ENCODE measurements at regions not wholly inside any gene's neighbourhood (a gene's known extent, or its start where the extent isn't known, plus 50 kb on each side); places are given as distances from the start of the nearest gene placed in this dataset.

DNA sequence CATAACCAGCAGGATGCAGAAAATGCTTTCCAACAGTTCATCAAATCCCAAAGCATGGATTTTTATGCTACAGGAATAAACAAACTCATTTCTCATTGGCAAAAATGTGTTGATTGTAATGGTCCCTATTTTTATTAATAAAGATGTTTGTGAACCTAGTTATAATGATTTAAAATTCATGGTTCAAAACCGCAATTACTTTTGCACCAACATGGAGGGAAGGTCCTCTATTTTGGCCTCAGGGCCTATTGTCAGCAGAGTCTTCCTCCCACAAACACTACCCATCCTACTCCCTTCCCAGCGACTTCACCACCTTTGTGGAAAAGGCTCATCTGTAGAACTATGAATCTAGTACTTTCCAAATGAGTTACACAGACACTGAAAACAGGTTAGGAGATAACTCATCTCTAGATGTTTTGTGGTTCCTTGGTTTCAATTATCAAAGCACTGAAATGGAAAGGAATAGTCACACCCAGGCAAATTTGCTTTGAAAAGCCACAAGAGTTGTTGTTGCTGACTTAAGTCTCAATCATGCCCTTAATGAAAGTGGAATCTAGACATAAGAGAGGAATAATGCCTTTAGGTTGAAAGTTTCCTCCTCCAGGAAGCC, 59.4 kb upstream of the FRMD4A start:
- DNase-seq (ENCODE audit: low spot score), result no peak

DNA sequence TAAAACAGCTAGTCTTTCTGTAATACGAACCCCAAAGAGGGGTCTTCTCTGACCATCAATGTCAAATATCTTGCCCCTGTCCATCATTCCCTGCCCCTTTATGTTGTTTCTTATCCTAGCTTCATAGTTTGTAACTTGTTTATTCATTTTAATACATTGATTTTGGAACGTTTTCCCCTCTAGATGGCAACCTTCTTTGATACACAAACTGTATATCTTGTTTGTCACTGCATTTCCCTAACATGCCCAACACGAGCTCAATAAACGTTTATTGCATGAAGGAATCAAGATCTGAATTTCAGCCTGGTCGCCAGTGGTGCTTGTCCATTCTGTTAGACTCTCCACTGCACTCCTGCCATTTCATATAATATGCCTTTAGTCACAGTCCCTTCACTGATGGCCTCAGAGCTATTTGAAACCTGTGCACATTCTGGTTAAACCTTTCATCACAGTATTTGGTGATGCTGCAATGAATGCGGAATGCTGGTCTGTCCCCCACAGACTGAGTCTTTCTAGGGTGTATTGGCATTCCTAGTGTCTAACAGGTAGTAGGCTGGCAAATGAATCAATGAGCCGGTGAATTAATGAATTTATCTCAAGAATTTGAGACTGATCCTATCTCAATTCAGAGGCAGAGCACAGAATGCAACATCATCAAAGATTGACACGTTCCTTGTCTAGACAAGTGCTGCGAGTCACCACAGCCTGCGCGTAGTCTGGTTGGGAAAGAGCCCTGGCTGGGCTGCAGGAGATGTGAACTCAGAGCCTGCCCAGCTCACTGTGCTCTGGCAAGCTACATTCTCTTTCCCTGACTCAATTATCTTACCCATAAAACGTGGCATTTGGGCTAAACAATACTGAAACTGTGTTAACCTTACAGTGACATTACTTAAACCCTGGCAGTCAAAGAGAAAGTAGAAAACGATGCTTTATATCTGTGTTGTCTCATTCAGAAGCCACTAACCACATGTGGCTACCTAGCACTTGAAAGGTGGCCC, 55.2 kb upstream of the FRMD4A start:
- peak; percentile 55 for DNase-seq (ENCODE audit: low spot score)

DNA sequence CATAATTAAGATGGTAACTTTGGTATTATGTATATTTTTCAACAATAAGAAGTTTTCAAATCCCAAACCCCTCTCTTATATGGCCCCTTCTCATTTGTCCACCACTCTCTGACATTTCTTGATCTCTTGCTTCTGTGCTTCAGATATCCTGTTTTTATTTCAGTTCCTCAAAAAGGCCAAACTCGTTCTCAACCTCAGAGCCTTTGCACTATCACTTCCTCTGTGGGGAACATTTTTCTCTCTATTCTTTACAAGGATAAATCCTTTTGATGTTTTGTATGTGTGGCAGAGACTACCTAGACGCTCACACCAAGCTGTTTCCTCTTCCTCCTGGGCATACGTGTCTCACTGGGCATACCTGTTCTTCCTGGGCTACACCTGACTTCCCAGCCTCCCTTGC, 54.2 kb upstream of the FRMD4A start:
- no peak for DNase-seq (ENCODE audit: low spot score)

DNA sequence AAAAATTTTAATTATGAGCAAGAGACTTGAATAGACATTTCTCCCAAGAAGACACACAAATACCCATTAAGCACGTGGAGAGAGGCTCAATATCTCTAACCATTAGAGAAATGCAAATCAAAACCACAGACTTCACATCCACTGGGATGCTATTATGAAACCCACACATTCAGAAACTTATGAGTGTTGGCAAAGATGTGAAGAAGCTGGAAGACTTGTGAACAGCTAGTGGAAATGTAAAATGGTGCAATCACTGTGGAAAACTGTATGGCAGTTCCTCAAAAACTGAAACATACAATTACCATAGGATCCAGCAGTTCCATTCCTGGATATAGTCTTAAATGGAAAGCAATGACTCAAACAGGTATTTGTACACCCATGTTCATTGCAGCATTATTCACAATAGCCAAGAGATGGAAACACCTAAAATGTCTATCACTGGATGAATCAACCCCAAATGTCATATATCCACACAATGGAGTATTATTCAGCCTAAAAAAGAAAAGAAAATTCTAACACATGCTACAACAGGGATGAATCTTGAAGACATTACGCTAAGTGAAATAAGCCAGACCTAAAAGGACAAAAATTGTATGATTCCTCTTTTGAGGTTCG, 53.5 kb upstream of the FRMD4A start:
- no peak for DNase-seq (ENCODE audit: low spot score)

DNA sequence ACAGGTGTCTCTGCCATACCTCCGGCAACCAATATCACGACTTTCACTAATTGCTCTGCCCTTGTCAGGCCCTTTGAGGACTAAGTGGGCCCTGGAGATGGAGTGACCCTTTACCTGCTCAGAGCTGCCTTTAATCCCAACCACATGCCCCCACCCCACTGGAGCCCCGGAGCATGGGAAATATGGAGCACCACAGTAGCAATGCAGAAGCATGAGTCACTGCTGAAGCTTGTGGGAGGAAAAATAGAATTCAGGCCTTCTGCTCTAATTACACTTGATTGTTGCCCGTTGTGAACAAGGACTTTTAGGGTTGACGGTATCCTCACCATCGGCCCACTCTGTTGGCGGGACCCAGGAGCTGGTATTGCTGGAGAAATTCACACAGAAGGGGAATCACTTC, 52.5 kb upstream of the FRMD4A start:
- no peak for DNase-seq (ENCODE audit: low spot score)

DNA sequence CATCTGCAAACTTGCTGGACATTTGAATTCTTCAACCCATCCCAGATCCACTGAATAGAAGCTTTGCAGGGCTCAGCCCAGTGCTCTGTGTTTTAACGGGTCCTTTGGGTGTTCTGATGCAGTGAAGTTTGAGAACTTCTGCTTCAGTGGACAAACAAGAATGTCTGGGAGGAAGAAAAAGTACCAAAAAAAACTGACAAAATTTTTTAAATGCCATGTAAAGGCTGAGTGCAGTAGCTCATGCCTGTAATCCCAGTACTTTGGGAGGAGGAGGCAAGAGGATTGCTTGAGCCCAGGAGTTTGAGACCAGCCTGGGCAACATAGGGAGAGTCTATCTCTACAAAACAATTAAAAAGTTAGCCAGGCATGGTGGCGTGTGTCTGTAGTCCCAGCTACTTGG, 51.8 kb upstream of the FRMD4A start:
- no peak for DNase-seq (ENCODE audit: low spot score)

DNA sequence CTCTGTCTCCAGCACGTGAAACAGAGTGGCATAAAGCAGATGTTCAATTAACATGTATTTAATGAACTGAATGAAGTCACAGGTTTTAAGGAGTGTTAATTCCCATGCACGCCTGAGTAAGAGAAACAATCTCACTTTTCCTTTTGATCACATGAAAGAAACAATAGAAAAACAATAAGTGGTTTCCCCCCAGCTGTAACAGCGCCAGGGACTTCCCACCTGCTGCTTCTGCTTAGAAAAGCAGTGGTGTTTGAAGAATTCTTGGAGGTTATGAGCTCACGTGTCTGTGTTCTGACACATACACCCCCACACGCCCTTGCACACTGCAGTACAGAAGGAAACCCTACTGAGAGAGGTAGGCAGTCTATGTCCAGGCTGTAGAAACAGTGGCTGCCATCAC, 51.3 kb upstream of the FRMD4A start:
- DNase-seq (ENCODE audit: low spot score), result no peak

DNA sequence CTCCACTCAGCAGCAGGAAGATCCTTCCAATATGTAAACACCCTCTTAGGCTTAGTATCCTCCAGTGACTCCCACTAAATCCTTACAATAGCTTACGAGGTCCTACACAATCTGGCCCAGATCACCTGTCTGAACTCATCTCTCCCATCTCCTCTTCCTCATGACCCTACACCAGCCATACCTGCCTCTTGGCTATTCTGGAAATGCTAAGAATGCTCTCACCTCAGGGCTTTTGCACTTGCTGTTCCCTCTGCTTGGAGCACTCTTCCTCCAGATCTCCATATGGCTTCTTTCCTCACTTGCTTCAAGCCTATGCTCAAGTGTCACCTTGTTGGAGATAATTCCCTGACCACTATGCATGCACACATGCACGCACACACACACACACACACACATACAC, 50.8 kb upstream of the FRMD4A start:
- DNase-seq (ENCODE audit: low spot score), result no peak

DNA sequence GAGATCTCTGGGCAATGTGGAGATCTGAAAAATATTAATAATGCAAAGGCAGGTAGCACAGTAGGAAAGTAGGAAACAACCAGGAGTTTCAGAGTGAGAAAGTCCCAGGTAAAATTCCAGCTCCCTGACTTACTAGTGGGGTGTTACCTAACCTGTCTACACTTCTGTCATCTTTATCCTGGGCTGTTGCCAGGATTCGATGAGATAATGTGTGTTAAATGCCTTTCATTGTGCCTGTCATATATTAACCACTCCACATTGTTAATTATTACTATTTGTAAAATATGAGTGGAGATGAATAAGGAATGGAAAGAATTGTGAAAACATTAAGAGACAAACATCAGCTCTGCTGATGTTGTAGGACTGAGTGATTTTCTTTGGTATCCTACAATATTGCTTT, 50.0 kb upstream of the FRMD4A start:
- DNase-seq (ENCODE audit: low spot score), result no peak

Measured in pons (tissue), 1 donor.